Activated CD4-positive, alpha-beta memory T cell treated with anti-CD3 and anti-CD28 coated beads, Interleukin-2, amount 10 ng/mL, durations not matched to agents 7 days and 5 days (primary cell): ENCODE measurements at regions not wholly inside any gene's neighbourhood (a gene's known extent, or its start where the extent isn't known, plus 50 kb on each side); places are given as distances from the start of the nearest gene placed in this dataset.
"Not testable (repeated sequence)": the region's sequence is repeated elsewhere in the genome, so short reads cannot be mapped to it uniquely, and the experiment has no call there.

ENCODE experiments used
- CTCF ChIA-PET: fragments of 350-600 bp; sonication (Branson Sonifier 250); formaldehyde crosslinking; loops from one replicate; lab custom pipeline; 2021; ENCODE audit warnings: antibody characterized with exemption, inconsistent platforms; lab: Charles Lee
- POLR2A ChIA-PET: fragments of 350-600 bp; sonication (Branson Sonifier 250); formaldehyde crosslinking; loops from one replicate; lab custom pipeline; 2021; ENCODE audit warnings: antibody characterized with exemption; lab: Charles Lee
- DNase-seq: peaks from one replicate; pipeline ENCODE4 v3.0.0-alpha.2; 2020
- H3K27ac Mint-ChIP-seq: one replicate; pipeline ENCODE4 v1.8.0; 2021; ENCODE audit warnings: mild to moderate bottlenecking, mixed read lengths
- H3K27me3 Mint-ChIP-seq: one replicate; pipeline ENCODE4 v1.8.0; 2021; ENCODE audit warnings: mixed read lengths
- H3K36me3 Mint-ChIP-seq: one replicate; pipeline ENCODE4 v1.8.0; 2021; ENCODE audit warnings: low read depth, mixed read lengths
- H3K4me1 Mint-ChIP-seq: one replicate; pipeline ENCODE4 v1.8.0; 2021; ENCODE audit warnings: mixed read lengths
- H3K4me3 Mint-ChIP-seq: one replicate; pipeline ENCODE4 v1.8.0; 2021; ENCODE audit warnings: mild to moderate bottlenecking, mixed read lengths
- H3K9me3 Mint-ChIP-seq: one replicate; pipeline ENCODE4 v1.8.0; 2021; ENCODE audit warnings: mixed read lengths

DNA sequence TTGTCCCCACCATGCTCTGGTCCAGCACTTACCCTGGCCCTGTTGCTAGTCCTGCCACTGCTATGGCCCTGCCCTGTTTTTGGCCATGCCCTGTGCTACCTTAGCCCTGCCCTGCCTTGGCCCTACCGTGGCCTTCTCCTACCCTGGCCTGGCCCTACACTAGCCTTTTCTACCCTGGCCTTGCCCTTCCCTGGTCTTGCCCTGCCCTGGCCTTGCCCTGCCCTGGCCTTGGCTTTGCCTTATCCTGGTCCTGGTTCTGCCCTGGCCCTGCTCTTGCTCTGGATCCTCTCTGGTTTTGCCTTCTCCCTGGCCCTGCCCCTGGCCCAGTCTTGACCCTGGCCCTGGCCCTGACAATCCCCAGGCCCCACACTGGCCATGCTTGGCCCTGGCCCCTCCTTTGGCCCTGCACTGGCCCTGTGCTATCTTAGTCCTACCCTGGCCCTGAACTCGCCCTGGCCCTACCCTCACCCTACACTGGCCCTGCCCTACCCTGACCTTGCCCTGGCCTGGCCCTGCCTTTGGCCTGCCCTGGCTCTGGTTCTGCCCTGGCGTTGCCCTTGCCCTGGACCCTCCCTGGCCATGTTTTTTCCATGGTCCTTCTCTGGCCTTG, 235.0 kb downstream of the GOLGA6L6 start:
- H3K4me3 Mint-ChIP-seq, H3K4me1 Mint-ChIP-seq, H3K36me3 Mint-ChIP-seq, DNase-seq, POLR2A ChIA-PET, CTCF ChIA-PET, H3K27me3 Mint-ChIP-seq, H3K9me3 Mint-ChIP-seq, H3K27ac Mint-ChIP-seq: not testable (repeated sequence)

DNA sequence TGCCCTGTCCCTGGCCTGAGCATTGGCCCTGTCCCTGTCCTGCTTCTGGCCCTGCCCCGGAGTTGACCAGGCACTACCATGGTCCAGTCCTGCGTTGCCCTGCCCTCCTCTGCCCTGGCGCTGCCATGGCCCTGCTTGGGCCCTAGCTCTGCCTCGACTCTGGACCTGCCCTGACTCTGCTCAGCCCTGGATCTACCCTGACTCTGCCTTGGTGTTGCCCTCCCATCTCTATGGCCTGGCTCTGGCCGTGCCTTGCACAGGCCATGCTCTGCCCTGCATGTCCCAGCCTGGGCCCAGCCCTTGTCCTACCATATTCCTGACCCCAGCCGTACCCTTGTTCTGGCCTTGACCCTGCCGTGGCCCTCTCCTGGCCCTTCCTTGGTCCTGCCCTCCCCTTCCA, 235.7 kb downstream of the GOLGA6L6 start:
- H3K27me3 Mint-ChIP-seq, H3K27ac Mint-ChIP-seq, H3K4me3 Mint-ChIP-seq: not testable (repeated sequence)

DNA sequence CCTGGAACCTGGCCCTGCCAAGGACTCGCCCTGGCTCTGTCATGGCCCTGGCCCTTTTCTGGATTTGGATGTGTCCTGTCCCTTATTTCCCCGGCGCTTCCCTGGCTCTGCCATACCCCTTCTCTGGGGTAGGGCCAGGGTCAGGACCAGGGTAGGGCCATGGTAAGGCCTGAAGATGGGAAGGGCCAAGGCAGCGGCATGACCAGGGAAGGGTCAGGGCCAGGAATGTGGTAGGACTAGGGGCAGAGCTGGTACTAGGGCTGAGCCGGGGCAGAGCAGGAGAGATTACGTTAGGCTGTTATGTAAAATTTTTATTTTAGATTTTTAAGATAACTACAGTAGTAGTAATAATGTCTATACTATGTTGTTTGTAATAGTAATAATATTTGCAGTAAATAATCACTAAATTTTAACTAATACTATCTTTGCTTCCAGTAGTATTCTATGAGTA, 236.6 kb downstream of the GOLGA6L6 start:
- H3K9me3 Mint-ChIP-seq, H3K4me1 Mint-ChIP-seq, H3K27me3 Mint-ChIP-seq, DNase-seq, H3K4me3 Mint-ChIP-seq, CTCF ChIA-PET, POLR2A ChIA-PET, H3K36me3 Mint-ChIP-seq, H3K27ac Mint-ChIP-seq: not testable (repeated sequence)

More for the DNA sequence above, 235.7 kb downstream of the GOLGA6L6 start:
- POLR2A ChIA-PET, H3K9me3 Mint-ChIP-seq, CTCF ChIA-PET, H3K4me1 Mint-ChIP-seq, DNase-seq, H3K36me3 Mint-ChIP-seq: not testable (repeated sequence)

DNA sequence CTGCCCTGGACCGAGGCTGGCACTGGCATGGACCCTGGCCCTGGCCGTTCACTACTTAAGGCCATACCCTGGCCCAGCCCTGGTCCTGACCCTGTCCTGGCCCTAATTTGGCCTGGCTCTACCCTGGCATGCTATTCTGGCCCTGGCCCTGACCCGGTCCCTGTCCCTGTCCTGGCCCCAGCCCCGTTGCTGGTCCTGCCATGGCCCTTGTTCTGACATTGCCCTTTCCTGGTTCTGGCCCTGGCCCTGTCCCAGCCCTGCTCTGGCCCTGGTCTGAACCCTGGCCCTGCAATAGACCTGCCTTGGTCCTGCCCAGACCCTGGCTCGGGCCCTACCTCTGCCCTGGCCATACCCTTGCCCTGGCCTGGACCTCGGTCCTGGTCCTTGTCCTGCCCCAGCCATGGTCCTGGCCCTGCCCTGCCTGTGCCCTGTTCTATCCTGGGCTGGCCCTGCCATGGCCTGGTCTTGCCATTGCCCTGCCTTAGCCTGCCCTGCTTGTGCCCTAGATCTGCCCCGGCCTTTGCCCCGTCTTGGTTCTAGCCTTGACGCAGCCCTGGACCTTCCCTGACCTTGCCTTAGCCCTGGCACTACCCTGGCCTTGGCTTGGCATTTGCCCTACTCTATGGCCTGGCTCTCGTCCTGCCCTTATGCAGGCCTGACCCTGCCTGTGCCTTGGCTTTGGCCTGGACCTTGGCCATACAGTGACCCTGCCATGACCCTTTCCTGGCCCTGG, 237.2 kb downstream of the GOLGA6L6 start:
- DNase-seq, CTCF ChIA-PET, H3K36me3 Mint-ChIP-seq: not testable (repeated sequence)

DNA sequence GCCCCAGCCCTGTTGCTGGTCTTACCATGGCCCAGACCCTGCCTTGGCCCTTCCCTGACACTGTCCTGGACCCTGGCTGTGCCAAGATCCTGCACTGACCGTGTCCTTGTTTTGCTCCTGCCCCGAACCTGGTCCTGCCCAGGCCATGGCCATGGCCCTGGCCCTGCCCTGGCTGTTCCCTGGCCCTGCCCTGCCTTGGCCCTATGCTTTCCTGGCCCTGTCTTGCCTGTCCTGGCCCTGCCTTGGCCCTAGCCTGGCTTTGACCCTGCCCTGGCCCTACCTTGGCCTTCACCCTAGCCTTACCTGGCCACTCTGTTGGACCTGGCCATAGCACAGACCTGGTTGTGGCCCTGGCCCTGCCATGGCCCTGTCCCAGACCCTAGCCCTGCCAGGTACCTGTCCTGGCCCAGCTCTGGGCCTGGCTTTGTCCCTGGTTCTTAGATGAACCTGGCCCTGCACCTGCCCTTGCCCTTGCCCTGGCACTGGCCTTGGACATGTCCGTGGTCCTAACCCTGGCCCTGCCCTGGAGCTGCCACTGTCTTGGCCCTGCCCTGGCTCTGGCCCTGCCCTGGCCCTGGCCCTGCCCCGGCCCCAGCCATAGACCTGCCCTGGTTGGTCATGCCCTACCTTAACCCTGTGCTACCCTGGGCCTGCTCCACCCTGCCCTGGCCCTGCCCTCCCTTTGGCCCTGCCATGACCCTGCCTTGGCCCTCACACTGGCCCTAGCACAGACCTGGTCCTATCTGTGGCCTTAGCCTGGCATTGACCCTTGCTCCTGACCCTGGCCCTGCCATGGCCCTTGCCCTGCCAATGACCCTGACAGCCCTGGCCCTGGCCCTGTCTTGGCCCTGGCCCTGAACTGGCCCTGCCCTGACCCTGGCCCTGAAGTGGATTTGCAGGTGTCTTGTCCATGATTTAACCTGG, 238.1 kb downstream of the GOLGA6L6 start:
- CTCF ChIA-PET, H3K27ac Mint-ChIP-seq, H3K4me3 Mint-ChIP-seq, H3K9me3 Mint-ChIP-seq, H3K4me1 Mint-ChIP-seq, DNase-seq, POLR2A ChIA-PET, H3K36me3 Mint-ChIP-seq, H3K27me3 Mint-ChIP-seq: not testable (repeated sequence)

More for the DNA sequence above, 237.2 kb downstream of the GOLGA6L6 start:
- H3K27me3 Mint-ChIP-seq, H3K4me3 Mint-ChIP-seq, H3K9me3 Mint-ChIP-seq, H3K4me1 Mint-ChIP-seq, H3K27ac Mint-ChIP-seq, POLR2A ChIA-PET: not testable (repeated sequence)

DNA sequence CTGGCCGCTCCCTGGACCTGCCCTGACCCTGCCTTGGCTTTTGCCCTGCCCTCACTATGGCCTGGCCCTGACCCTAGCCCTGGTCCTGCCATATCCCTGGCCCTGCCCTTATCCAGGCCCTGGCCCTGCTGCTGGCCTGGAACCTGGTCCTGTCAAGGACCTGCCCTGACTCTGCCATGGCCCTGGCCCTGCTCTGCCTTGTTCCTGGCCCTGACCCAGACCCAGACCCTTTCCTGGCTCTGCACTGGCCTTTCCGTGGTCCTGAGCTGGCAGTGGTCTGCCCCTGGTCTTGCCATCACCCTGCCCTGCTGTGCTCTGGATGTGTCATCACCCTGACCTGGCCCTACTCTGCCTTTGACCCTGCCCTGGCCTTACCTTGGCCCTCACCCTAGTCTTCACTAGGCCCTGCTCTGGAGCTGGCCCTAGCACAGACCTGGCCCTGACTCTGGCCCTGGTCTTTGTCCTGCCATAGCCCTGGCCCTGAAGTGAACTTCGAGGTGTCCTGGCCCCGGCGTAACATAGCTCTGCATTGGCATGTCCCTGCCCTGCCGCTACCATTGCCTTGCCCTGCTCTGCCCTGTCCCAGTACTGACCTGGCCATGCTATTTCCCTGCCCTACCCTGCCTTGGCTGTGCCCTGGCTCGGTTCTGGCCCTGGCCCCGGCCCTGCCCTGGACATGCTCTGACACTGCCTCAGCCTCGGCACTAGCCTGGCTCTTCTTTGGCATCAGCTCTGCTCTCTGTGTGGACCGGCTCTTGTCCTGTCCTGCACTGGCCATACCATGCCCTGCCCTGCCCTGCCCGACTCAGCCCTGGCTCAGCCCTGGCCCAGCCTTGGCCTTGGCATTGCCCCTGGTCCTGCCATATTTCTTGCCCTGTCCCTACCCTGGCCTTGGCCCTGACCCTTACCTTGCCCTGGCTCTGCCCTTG, 239.2 kb downstream of the GOLGA6L6 start:
- DNase-seq, H3K27me3 Mint-ChIP-seq, H3K27ac Mint-ChIP-seq, H3K9me3 Mint-ChIP-seq, H3K4me3 Mint-ChIP-seq, POLR2A ChIA-PET, H3K36me3 Mint-ChIP-seq, CTCF ChIA-PET, H3K4me1 Mint-ChIP-seq: not testable (repeated sequence)

DNA sequence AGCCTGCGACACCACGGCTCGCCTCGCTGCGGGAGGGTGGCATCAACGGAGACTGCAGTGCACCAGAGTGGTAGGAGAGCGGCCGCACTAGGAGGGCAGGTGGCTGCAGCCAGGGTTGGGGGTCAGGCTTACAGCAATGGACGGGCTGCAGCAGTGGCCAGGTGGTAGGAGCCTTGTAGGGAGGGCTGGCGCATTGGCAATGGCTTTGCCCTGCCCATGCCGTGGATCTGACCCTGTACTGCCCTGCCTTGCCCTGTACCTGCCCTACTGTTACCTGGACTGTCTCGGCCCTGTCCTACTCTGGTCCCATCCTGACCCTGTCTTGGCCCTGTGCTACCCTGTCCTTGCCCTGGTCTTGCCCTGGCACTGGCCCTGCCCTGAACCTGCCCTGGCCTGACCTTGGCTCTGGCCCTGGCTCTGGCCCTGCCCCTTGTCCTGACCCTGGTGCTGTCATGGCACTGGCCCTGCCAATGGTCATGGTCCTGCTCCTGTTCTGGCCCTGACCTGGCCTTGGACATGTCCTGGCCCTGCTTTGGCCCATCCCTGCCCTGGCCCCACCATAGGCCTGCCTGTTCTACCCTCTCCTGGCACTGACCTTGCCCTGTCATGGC, 240.0 kb downstream of the GOLGA6L6 start:
- POLR2A ChIA-PET, H3K4me3 Mint-ChIP-seq, CTCF ChIA-PET, H3K27ac Mint-ChIP-seq, H3K27me3 Mint-ChIP-seq, H3K4me1 Mint-ChIP-seq, H3K9me3 Mint-ChIP-seq, DNase-seq, H3K36me3 Mint-ChIP-seq: not testable (repeated sequence)

DNA sequence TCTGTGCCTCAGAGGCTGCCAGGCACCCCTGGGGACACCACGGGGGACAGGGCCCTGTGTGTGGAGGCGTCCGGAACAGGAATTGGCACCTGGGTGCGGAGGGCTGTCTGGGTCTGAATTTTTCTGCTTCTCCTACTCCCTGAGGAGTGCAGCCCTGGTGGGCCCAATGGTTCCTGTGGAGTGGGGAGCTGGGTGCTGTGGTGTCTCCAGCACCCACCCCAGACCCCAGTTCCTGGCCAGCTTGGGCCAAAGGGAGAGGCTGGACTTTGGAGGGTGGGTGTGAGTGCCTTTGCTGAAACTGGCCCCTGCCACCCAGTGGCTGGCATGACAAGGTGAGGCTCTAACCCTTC, 240.6 kb downstream of the GOLGA6L6 start:
- DNase-seq, H3K27me3 Mint-ChIP-seq, H3K4me1 Mint-ChIP-seq, H3K9me3 Mint-ChIP-seq, H3K4me3 Mint-ChIP-seq, POLR2A ChIA-PET, H3K36me3 Mint-ChIP-seq, H3K27ac Mint-ChIP-seq, CTCF ChIA-PET: not testable (repeated sequence)

DNA sequence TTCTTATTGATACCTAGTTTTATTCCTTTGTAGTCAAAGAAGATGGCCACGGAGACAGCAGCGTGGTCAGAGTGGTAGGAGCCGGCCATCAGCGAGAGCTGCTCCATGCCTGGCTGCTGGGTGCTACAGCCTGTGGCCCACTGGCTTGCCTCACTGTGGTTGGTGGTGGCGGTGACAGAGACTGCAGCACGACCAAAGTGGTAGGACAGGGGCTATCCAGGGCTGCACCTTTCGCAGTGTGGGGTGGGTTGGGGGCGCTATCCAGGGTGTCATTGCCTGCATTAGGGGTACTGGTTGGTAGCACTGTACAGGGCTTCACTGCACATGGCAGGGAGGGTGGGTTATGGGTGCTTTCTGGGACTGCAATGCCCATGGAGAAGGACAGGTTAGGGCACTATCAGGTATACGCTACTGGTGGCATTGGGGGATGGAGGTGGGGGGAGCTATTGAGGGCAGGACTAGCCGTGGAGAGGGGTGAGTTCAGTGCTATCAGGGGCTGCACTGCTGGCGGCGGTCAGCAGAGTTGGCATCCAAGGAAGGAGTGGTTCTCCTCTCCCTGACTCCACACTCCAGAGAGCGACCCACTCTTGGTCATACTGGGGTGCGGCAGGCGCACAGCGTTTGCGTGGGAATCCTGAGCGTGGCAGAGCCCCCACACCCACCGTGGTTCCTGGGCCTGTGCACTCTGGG, 241.1 kb downstream of the GOLGA6L6 start:
- CTCF ChIA-PET, DNase-seq, H3K27me3 Mint-ChIP-seq, H3K9me3 Mint-ChIP-seq, H3K27ac Mint-ChIP-seq, H3K36me3 Mint-ChIP-seq, H3K4me3 Mint-ChIP-seq, POLR2A ChIA-PET, H3K4me1 Mint-ChIP-seq: not testable (repeated sequence)

DNA sequence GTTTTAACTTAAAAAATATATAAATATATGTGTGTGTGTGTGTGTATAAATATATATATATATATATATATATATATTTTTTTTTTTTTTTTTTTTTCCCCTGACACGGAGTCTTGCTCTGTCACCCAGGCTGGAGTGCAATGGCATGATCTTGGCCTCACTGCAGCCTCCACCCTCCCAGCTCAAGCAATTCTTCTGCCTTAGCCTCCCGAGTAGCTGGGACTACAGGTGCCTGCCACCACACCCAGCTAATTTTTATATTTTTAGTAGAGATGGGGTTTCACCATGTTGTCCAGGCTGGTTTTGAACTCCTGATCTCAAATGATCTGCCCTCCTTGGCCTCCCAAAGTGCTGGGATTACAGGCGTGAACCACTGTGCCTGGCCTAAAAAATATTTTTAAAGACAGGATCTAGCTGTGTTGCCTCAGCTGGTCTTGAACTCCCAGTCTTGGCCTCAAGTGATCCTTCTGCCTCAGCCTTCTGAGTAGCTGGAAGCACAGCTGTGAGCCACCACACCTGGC, 243.9 kb downstream of the GOLGA6L6 start:
- H3K4me3 Mint-ChIP-seq, H3K9me3 Mint-ChIP-seq, POLR2A ChIA-PET: not testable (repeated sequence)

DNA sequence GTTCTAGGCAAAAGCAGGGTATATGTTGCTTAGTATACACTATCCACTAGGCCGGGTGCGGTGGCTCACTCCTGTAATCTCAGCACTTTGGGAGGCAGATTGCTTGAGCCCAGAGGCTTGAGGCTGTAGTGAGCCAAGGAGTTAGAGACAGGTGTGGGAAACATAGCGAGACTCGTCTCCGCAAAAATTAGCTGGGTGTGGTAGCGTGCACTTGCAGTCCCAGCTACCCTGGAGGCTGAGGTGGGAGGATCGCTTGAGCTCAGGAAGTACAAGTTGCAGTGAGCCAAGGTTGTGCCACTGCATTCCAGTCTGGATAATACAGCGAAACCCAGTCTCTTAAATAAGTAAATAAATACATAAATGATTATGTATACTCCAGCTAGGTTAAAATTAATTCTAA, 245.3 kb downstream of the GOLGA6L6 start:
- DNase-seq, H3K4me1 Mint-ChIP-seq, H3K36me3 Mint-ChIP-seq, H3K27ac Mint-ChIP-seq, H3K27me3 Mint-ChIP-seq, POLR2A ChIA-PET, H3K9me3 Mint-ChIP-seq, CTCF ChIA-PET, H3K4me3 Mint-ChIP-seq: not testable (repeated sequence)

More for the DNA sequence above, 243.9 kb downstream of the GOLGA6L6 start:
- CTCF ChIA-PET, H3K27ac Mint-ChIP-seq, DNase-seq, H3K4me1 Mint-ChIP-seq, H3K36me3 Mint-ChIP-seq, H3K27me3 Mint-ChIP-seq: not testable (repeated sequence)
